ENCODE measurements at regions not wholly inside any gene's neighbourhood (a gene's known extent, or its start where the extent isn't known, plus 50 kb on each side); places are given as distances from the start of the nearest gene placed in this dataset.

- H3K27me3 ChIP-seq: no peaks in the 10 kb centered on the region
- H3K36me3 ChIP-seq: no peaks in the 10 kb centered on the region
- H3K4me1 ChIP-seq (ENCODE audit: insufficient read depth): no peaks in the 10 kb centered on the region
- no peak overlapping the region for H3K4me3 ChIP-seq
- no peaks in the 10 kb centered on the region for H3K9me3 ChIP-seq
- H3K27ac ChIP-seq: no peak overlapping the region
- no peak for TF ChIP-seq POLR2A (IDR thresholded peaks at IDR 0.05)
- no peak for TF ChIP-seq EP300 (IDR thresholded peaks at IDR 0.05)
- TF ChIP-seq CTCF (IDR thresholded peaks at IDR 0.05): no peak
- 51 to 57% (median 53%) methylated on average over 4 of the region's 4 CpGs for WGBS, 3 donors
- DNase-seq: no peak
- intact Hi-C loops (cut with DNase I): no loop called here
Observed at GRCh38 chr15:69887009-69887408, 210.7 kb downstream of the TLE3 start.

GRCh38 chr15:69887553-69887952 is 210.2 kb downstream of the TLE3 start:
- DNase-seq: no peak
- Histone ChIP-seq H3K36me3 (no peaks in the 10 kb centered on the region), H3K27ac (no peak overlapping the region), H3K9me3 (no peaks in the 10 kb centered on the region), H3K27me3 (no peaks in the 10 kb centered on the region), H3K4me3 (no peak overlapping the region), H3K4me1 (ENCODE audit: insufficient read depth) (no peaks in the 10 kb centered on the region)
- TF ChIP-seq EP300 (IDR thresholded peaks at IDR 0.05) (no peak), CTCF (IDR thresholded peaks at IDR 0.05) (no peak), POLR2A (IDR thresholded peaks at IDR 0.05) (no peak)
- intact Hi-C loops (cut with DNase I): no loop called here
- 54 to 86% (median 70%) methylated on average over 1 of the region's 1 CpG for WGBS, 3 donors

- Histone ChIP-seq H3K9me3 (no peaks in the 10 kb centered on the region), H3K36me3 (no peaks in the 10 kb centered on the region), H3K27me3 (no peaks in the 10 kb centered on the region), H3K4me1 (ENCODE audit: insufficient read depth) (no peaks in the 10 kb centered on the region), H3K27ac (no peak overlapping the region), H3K4me3 (no peak overlapping the region)
- 47 to 73% (median 64%) methylated on average over 2 of the region's 2 CpGs for WGBS, 3 donors
- no peak for DNase-seq
- intact Hi-C loops (cut with DNase I): no loop called here
- TF ChIP-seq POLR2A (IDR thresholded peaks at IDR 0.05): no peak
- no peak for TF ChIP-seq EP300 (IDR thresholded peaks at IDR 0.05)
- no peak for TF ChIP-seq CTCF (IDR thresholded peaks at IDR 0.05)
Observed at GRCh38 chr15:69888406-69888805, 209.3 kb downstream of the TLE3 start.

- Histone ChIP-seq H3K4me3 (no peak overlapping the region), H3K27me3 (no peaks in the 10 kb centered on the region), H3K4me1 (ENCODE audit: insufficient read depth) (no peaks in the 10 kb centered on the region), H3K36me3 (no peaks in the 10 kb centered on the region), H3K9me3 (no peaks in the 10 kb centered on the region), H3K27ac (no peak overlapping the region)
- no peak for DNase-seq
- 76 to 78% (median 78%) methylated on average over 5 of the region's 5 CpGs for WGBS, 3 donors
- TF ChIP-seq POLR2A (IDR thresholded peaks at IDR 0.05) (no peak), EP300 (IDR thresholded peaks at IDR 0.05) (no peak), CTCF (IDR thresholded peaks at IDR 0.05) (no peak)
- intact Hi-C loops (cut with DNase I): no loop called here
Observed at GRCh38 chr15:69891070-69891536, 206.6 kb downstream of the TLE3 start.
